ENCODE measurements at regions not wholly inside any gene's neighbourhood (a gene's known extent, or its start where the extent isn't known, plus 50 kb on each side); places are given as distances from the start of the nearest gene placed in this dataset.

GRCh38 chr9:89714321-89714720 lies 109.5 kb downstream of the GADD45G start:
- TF ChIP-seq CTCF (IDR thresholded peaks at IDR 0.05), result no peak
- Histone ChIP-seq H3K4me3 (no peak overlapping the region), H3K4me1 (no peaks in the 10 kb centered on the region), H3K27me3 (no peaks in the 10 kb centered on the region), H3K27ac (no peak overlapping the region), H3K36me3 (no peaks in the 10 kb centered on the region), H3K9ac (ENCODE audit: low read depth in 2 of 2, low read length in 2 of 2) (no peak overlapping the region), H3K9me3 (no peaks in the 10 kb centered on the region)
- intact Hi-C loops (cut with DNase I), result no loop called here
- no peak for DNase-seq

GRCh38 chr9:89715318-89715858 lies 110.6 kb downstream of the GADD45G start:
- Histone ChIP-seq H3K27ac (no peak overlapping the region), H3K36me3 (no peaks in the 10 kb centered on the region), H3K9me3 (no peaks in the 10 kb centered on the region), H3K4me3 (no peak overlapping the region), H3K27me3 (no peaks in the 10 kb centered on the region), H3K9ac (ENCODE audit: low read depth in 2 of 2, low read length in 2 of 2) (no peak overlapping the region), H3K4me1 (no peaks in the 10 kb centered on the region)
- no peak for DNase-seq
- intact Hi-C loops (cut with DNase I), result no loop called here
- no peak for TF ChIP-seq CTCF (IDR thresholded peaks at IDR 0.05)

GRCh38 chr9:89715881-89716280 lies 111.1 kb downstream of the GADD45G start:
- no peaks in the 10 kb centered on the region for H3K36me3 ChIP-seq
- H3K9ac ChIP-seq (ENCODE audit: low read depth in 2 of 2, low read length in 2 of 2), result no peak overlapping the region
- H3K27me3 ChIP-seq, result no peaks in the 10 kb centered on the region
- no peaks in the 10 kb centered on the region for H3K9me3 ChIP-seq
- no peak overlapping the region for H3K4me3 ChIP-seq
- no peak for TF ChIP-seq CTCF (IDR thresholded peaks at IDR 0.05)
- H3K4me1 ChIP-seq, result no peaks in the 10 kb centered on the region
- intact Hi-C loops (cut with DNase I), result no loop called here
- no peak overlapping the region for H3K27ac ChIP-seq
- DNase-seq, result no peak

- no peaks in the 10 kb centered on the region for H3K27me3 ChIP-seq
- no peaks in the 10 kb centered on the region for H3K4me1 ChIP-seq
- TF ChIP-seq CTCF (IDR thresholded peaks at IDR 0.05), result no peak
- H3K9me3 ChIP-seq, result no peaks in the 10 kb centered on the region
- no peak overlapping the region for H3K9ac ChIP-seq (ENCODE audit: low read depth in 2 of 2, low read length in 2 of 2)
- no peak overlapping the region for H3K4me3 ChIP-seq
- intact Hi-C loops (cut with DNase I), result no loop called here
- DNase-seq, result no peak
- no peak overlapping the region for H3K27ac ChIP-seq
- no peaks in the 10 kb centered on the region for H3K36me3 ChIP-seq
These were observed 111.7 kb downstream of the GADD45G start for GRCh38 chr9:89716559-89716958.

- no peak for DNase-seq
- Histone ChIP-seq H3K9ac (ENCODE audit: low read depth in 2 of 2, low read length in 2 of 2) (no peak overlapping the region), H3K4me3 (no peak overlapping the region), H3K27me3 (no peaks in the 10 kb centered on the region), H3K4me1 (no peaks in the 10 kb centered on the region), H3K36me3 (no peaks in the 10 kb centered on the region), H3K9me3 (no peaks in the 10 kb centered on the region), H3K27ac (no peak overlapping the region)
- intact Hi-C loops (cut with DNase I), result no loop called here
- no peak for TF ChIP-seq CTCF (IDR thresholded peaks at IDR 0.05)
These were observed 113.4 kb downstream of the GADD45G start for GRCh38 chr9:89718176-89718575.

Measured in colonic mucosa (tissue), 4 donors.